Upper lobe of right lung (tissue), 1 donor: ENCODE measurements at regions not wholly inside any gene's neighbourhood (a gene's known extent, or its start where the extent isn't known, plus 50 kb on each side); places are given as distances from the start of the nearest gene placed in this dataset.

Source experiments
- ATAC-seq: fragments of 200-7000 bp; cut with Tn5 transposase; one replicate; pipeline ENCODE4 v1.9.1; 2020; ENCODE audit warnings: mild to moderate bottlenecking, moderate library complexity
- DNase-seq: peaks from one replicate; pipeline ENCODE4 v3.0.0-alpha.2; 2020
- H3K27ac ChIP-seq: fragments of 200-600 bp; one replicate; pipeline ENCODE4 v1.8.0; 2022
- H3K27me3 ChIP-seq: fragments of 200-600 bp; one replicate; pipeline ENCODE4 v1.8.0; 2022; ENCODE audit warnings: mild to moderate bottlenecking
- H3K36me3 ChIP-seq: fragments of 200-600 bp; one replicate; pipeline ENCODE4 v1.8.0; 2022
- H3K4me1 ChIP-seq: fragments of 200-600 bp; one replicate; pipeline ENCODE4 v1.8.0; 2022
- H3K4me3 ChIP-seq: fragments of 200-600 bp; one replicate; pipeline ENCODE4 v1.8.0; 2022; ENCODE audit warnings: mild to moderate bottlenecking
- H3K9me3 ChIP-seq: fragments of 200-600 bp; one replicate; pipeline ENCODE4 v1.8.0; 2022
- CTCF ChIP-seq: fragments of 200-600 bp; IDR thresholded peaks from one replicate; pipeline ENCODE4 v1.8.0; 2022; ENCODE audit warnings: antibody characterized with exemption
- intact Hi-C: fragments of 100-400 bp; cut with DNase I; formaldehyde crosslinking; loops from one replicate; pipeline ENCODE4 v1.11.0; 2022
- donor health status: DM: no; HTN: yes; CAD: no; lungs with severe emphysema.

- H3K4me3 ChIP-seq, result no peak overlapping the region
- no peak for TF ChIP-seq CTCF
- H3K4me1 ChIP-seq, result no peaks in the 10 kb centered on the region
- DNase-seq (no peak), ATAC-seq (no peak)
- no peak overlapping the region for H3K27ac ChIP-seq
- no peaks in the 10 kb centered on the region for H3K36me3 ChIP-seq
- H3K9me3 ChIP-seq, result no peaks in the 10 kb centered on the region
- H3K27me3 ChIP-seq, result no peaks in the 10 kb centered on the region
- intact Hi-C loops, result no loop called here
These were observed 142.0 kb upstream of the CDH11 start for GRCh38 chr16:65263896-65264295.

DNA sequence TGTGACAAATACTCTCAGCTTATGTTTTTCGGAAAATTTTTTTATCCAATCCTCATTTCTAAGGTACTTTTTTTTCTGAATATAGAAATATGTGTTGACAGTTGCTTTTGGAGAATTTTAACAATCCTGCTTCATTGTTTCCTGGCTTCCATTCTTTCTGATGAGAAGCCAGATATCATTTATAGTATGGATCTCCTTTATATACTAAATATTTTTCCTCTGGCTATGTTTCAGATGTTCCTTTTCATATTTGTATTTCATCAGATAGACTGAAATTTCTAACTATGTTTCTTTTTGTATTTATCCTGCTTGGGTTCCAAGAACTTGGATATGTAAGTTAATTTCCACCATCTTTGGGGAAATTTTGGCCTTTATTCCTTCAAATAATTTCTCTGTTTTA lies 138.9 kb upstream of the CDH11 start:
- Histone ChIP-seq H3K9me3 (no peaks in the 10 kb centered on the region), H3K4me3 (no peak overlapping the region), H3K36me3 (no peaks in the 10 kb centered on the region), H3K27ac (no peak overlapping the region), H3K4me1 (no peaks in the 10 kb centered on the region), H3K27me3 (no peaks in the 10 kb centered on the region)
- no peak for TF ChIP-seq CTCF
- ATAC-seq, result no peak
- no peak for DNase-seq
- intact Hi-C loops, result no loop called here

- H3K27ac ChIP-seq, result no peak overlapping the region
- no peak overlapping the region for H3K4me3 ChIP-seq
- ATAC-seq (no peak), DNase-seq (no peak)
- no peaks in the 10 kb centered on the region for H3K9me3 ChIP-seq
- intact Hi-C loops, result no loop called here
- H3K4me1 ChIP-seq, result no peaks in the 10 kb centered on the region
- TF ChIP-seq CTCF, result no peak
- no peaks in the 10 kb centered on the region for H3K27me3 ChIP-seq
- H3K36me3 ChIP-seq, result no peaks in the 10 kb centered on the region
These were observed 132.3 kb upstream of the CDH11 start for GRCh38 chr16:65254144-65254543.

DNA sequence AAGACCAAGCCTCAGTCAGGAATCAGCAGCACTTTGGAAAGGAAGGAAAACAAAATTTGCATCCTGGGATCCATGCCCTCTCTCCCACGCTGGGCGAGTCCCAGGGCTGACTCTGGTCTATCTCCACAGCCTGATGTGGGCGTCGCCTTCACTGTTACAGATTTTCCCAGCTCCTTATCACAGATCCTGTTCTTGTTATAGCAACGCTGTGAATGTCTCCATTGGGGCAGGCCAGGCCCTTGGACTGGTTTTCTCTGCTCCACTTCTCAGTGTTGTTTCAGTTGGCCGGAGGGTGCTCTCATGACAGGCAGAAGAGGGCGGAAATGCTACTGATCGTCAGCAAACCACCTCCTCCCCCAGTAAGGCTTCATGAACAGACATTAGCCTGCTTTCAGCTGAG lies 127.9 kb upstream of the CDH11 start:
- intact Hi-C loops, result no loop called here
- no peak for DNase-seq
- Histone ChIP-seq H3K27ac (peak overlapping the region; percentile 20), H3K27me3 (no peaks in the 10 kb centered on the region), H3K4me1 (no peaks in the 10 kb centered on the region), H3K4me3 (no peak overlapping the region), H3K36me3 (no peaks in the 10 kb centered on the region), H3K9me3 (no peaks in the 10 kb centered on the region)
- TF ChIP-seq CTCF, result no peak
- peak; percentile 59 for ATAC-seq

GRCh38 chr16:65244787-65245186 lies 122.9 kb upstream of the CDH11 start:
- Histone ChIP-seq H3K27ac (no peak overlapping the region), H3K4me1 (no peaks in the 10 kb centered on the region), H3K36me3 (no peaks in the 10 kb centered on the region), H3K27me3 (no peaks in the 10 kb centered on the region), H3K4me3 (no peak overlapping the region), H3K9me3 (no peaks in the 10 kb centered on the region)
- no peak for TF ChIP-seq CTCF
- ATAC-seq (no peak), DNase-seq (no peak)
- intact Hi-C loops, result no loop called here
